Neural crest cell (in vitro differentiated cells): ENCODE measurements at regions not wholly inside any gene's neighbourhood (a gene's known extent, or its start where the extent isn't known, plus 50 kb on each side); places are given as distances from the start of the nearest gene placed in this dataset.
A peak's percentile ranks its signal among the peaks of the same experiment; 100 is the strongest.

Source experiments
- DNase-seq: peaks from one replicate; pipeline ENCODE4 v3.0.0; 2021; ENCODE audit warnings: low read depth, mixed read lengths, low spot score
- H3K27ac Mint-ChIP-seq: one replicate; pipeline ENCODE4 v1.8.0; 2021; ENCODE audit warnings: mild to moderate bottlenecking, mixed read lengths; ENCODE audit not compliant: unreplicated experiment
- H3K27me3 Mint-ChIP-seq: 2 replicates; pipeline ENCODE4 v1.8.0; 2021; ENCODE audit warnings: low read depth, mild to moderate bottlenecking, mixed read lengths
- H3K36me3 Mint-ChIP-seq: 2 replicates; pipeline ENCODE4 v1.8.0; 2021; ENCODE audit warnings: low read depth, mild to moderate bottlenecking, mixed read lengths
- H3K4me1 Mint-ChIP-seq: 2 replicates; pipeline ENCODE4 v1.8.0; 2021; ENCODE audit warnings: mixed read lengths
- H3K4me3 Mint-ChIP-seq: one replicate; pipeline ENCODE4 v1.8.0; 2021; ENCODE audit warnings: mild to moderate bottlenecking, mixed read lengths
- H3K9me3 Mint-ChIP-seq: 2 replicates; pipeline ENCODE4 v1.8.0; 2021; ENCODE audit warnings: mixed read lengths
- TF ChIP-seq, protein P1 (sequence below): fragments of 200-600 bp; sonication (generic); conservative IDR thresholded peaks from 2 replicates; pipeline ENCODE4 v1.5.0; 2021; ENCODE audit warnings: antibody characterized with exemption, mild to moderate bottlenecking

DNA sequence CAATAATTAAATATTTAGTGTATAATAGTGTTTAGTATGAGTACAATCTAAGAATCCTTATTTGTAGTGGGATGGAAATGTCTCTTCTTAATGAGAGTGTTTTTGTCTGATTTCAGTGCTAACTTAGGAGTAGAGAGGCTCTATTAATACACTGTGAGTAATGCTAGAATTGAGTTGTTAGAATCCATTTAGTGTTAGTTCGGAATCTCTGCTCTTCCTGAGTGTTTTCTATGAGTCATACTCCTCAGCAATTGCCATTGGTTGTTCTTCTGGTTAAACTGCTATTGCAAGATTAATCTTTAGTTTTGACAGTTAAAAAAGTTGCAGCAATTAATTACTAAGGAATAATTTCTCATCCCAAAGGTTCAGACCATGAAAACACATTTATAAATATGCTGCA is 828.6 kb upstream of the POU3F3 start:
- TF ChIP-seq, protein P1, sequence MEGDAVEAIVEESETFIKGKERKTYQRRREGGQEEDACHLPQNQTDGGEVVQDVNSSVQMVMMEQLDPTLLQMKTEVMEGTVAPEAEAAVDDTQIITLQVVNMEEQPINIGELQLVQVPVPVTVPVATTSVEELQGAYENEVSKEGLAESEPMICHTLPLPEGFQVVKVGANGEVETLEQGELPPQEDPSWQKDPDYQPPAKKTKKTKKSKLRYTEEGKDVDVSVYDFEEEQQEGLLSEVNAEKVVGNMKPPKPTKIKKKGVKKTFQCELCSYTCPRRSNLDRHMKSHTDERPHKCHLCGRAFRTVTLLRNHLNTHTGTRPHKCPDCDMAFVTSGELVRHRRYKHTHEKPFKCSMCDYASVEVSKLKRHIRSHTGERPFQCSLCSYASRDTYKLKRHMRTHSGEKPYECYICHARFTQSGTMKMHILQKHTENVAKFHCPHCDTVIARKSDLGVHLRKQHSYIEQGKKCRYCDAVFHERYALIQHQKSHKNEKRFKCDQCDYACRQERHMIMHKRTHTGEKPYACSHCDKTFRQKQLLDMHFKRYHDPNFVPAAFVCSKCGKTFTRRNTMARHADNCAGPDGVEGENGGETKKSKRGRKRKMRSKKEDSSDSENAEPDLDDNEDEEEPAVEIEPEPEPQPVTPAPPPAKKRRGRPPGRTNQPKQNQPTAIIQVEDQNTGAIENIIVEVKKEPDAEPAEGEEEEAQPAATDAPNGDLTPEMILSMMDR = no peak
- Mint-ChIP-seq H3K9me3 (no peaks in the 10 kb centered on the region), H3K27ac (no peak overlapping the region), H3K36me3 (no peaks in the 10 kb centered on the region), H3K27me3 (no peaks in the 10 kb centered on the region), H3K4me3 (no peak overlapping the region), H3K4me1 (peaks cover 42% of the 10 kb centered on the region)
- DNase-seq = no peak

DNA sequence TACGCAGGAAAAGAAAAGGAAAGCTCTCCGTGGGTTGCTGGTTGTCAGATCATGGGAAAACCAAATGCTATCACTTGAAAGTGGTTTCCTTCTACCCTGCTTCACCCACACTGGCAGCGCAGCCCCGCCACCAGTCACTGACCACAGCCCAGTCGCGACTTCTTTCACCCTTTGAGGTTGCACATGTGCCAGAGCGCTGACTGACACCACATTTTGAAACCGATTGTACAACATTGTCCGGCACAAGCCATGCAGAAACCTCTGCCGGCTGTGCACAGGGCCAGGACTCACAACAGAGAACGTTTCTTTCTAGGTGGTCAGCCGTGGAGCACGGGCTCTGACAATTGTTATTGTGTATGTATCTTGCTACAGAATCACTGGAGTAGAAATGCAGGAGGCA is 827.2 kb upstream of the POU3F3 start:
- Mint-ChIP-seq H3K4me1 (peaks cover 42% of the 10 kb centered on the region), H3K27me3 (no peaks in the 10 kb centered on the region), H3K36me3 (no peaks in the 10 kb centered on the region), H3K27ac (no peak overlapping the region), H3K9me3 (no peaks in the 10 kb centered on the region), H3K4me3 (peak overlapping the region; percentile 75)
- peak; percentile 14 for DNase-seq
- TF ChIP-seq, protein P1 = no peak

DNA sequence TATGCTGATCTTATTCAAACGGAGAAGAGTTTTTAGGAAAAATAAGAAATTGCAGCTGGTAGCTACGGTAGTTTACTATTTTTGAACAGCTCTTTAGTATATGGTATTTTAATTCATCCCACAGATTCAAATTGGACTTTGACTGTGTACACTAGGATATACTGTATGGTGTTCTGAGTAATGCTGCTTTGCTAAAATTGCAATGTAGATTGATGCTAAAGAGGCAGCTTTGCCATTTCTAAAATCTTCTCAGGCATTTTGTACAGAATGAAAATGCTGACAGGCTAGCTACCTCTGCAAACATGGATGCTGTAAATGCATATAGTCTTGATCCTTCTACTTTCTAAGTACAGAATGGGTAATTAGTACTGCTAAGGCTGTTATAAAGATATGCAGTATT is 826.6 kb upstream of the POU3F3 start:
- DNase-seq = no peak
- H3K27me3 Mint-ChIP-seq = no peaks in the 10 kb centered on the region
- H3K4me1 Mint-ChIP-seq = peaks cover 42% of the 10 kb centered on the region
- H3K27ac Mint-ChIP-seq = no peak overlapping the region
- no peaks in the 10 kb centered on the region for H3K9me3 Mint-ChIP-seq
- no peak overlapping the region for H3K4me3 Mint-ChIP-seq
- TF ChIP-seq, protein P1 = no peak
- no peaks in the 10 kb centered on the region for H3K36me3 Mint-ChIP-seq

DNA sequence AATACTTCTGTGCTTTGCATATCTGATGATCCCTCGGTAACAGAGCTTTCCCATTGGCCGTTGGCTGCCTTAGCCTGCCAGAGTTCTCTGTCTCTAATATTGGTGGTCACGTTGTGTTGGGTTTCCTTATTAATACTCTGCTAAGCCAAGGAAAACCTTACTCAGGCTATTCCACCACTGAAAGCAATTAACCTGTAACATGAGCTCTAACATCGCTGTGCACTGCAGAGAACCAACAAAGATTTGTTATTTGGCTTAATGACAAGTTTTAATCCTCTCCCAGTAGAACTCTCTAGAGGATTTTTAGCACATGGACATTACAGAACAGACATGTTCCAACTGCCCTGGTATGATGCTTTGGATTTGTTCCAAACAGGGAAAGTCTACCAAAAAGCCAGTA is 825.9 kb upstream of the POU3F3 start:
- DNase-seq = no peak
- Mint-ChIP-seq H3K4me1 (peaks cover 40% of the 10 kb centered on the region), H3K4me3 (no peak overlapping the region), H3K27me3 (no peaks in the 10 kb centered on the region), H3K27ac (no peak overlapping the region), H3K36me3 (no peaks in the 10 kb centered on the region), H3K9me3 (no peaks in the 10 kb centered on the region)
- TF ChIP-seq, protein P1 = no peak

DNA sequence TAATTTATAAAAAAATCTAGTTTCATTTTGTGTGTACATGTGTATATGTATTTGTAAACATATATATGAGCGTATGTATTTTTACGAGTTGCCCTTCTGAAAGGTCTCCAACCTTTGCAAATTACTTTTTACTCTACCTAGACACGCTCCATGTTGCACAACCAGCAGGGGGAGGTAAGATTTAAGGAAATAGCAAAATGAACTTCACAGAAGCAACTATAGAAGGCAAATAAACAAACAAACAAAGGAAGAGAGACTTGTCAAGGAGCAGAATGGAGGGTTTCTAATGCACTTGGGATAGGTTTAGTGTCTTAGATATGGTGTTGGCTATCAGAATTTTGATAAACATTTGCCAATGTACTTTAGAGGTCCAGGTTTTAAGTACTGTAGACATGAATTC is 820.5 kb upstream of the POU3F3 start:
- Mint-ChIP-seq H3K4me1 (peaks cover 5% of the 10 kb centered on the region), H3K27me3 (no peaks in the 10 kb centered on the region), H3K9me3 (no peaks in the 10 kb centered on the region), H3K36me3 (no peaks in the 10 kb centered on the region), H3K4me3 (no peak overlapping the region), H3K27ac (no peak overlapping the region)
- no peak for DNase-seq
- TF ChIP-seq, protein P1 = peak; percentile 70

DNA sequence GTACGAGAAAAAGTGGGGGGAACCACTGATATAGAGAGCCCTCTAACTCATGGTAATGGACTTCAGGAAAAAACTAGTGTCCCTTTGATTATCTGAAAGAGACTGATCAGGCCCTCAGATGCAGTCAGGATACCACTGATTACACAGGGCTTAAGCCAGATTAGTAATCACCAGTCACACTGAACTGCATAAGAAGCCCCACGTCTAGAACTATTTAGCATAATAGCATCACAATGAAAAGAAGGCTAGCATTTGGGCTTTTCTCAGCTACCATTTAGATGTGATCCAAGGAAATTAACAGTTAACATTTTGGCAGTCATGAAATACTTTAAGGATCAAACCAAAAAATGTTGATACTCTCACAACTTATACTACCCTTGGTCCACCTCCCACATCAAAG is 813.1 kb upstream of the POU3F3 start:
- TF ChIP-seq, protein P1 = no peak
- no peaks in the 10 kb centered on the region for H3K27me3 Mint-ChIP-seq
- no peak for DNase-seq
- H3K27ac Mint-ChIP-seq = no peak overlapping the region
- H3K4me1 Mint-ChIP-seq = peaks cover 6% of the 10 kb centered on the region
- H3K36me3 Mint-ChIP-seq = no peaks in the 10 kb centered on the region
- no peak overlapping the region for H3K4me3 Mint-ChIP-seq
- H3K9me3 Mint-ChIP-seq = no peaks in the 10 kb centered on the region
